Endothelial cell of umbilical vein (primary cell): ENCODE measurements at regions not wholly inside any gene's neighbourhood (a gene's known extent, or its start where the extent isn't known, plus 50 kb on each side); places are given as distances from the start of the nearest gene placed in this dataset.
A peak's percentile ranks its signal among the peaks of the same experiment; 100 is the strongest.

Experiments
- BruUV-seq: library from RNA; stranded (reverse); fragments of 400-500 nt; replicated peaks from 2 replicates; lab custom pipeline; 2021; lab: Mats Ljungman, UMichigan
- CTCF ChIA-PET: fragments of 300-600, 350-600 bp; sonication (Branson Sonifier 250); formaldehyde crosslinking; loops from one replicate; lab custom pipeline; 2021; ENCODE audit warnings: antibody characterized with exemption, inconsistent platforms; lab: Charles Lee
- POLR2A ChIA-PET: fragments of 300-600, 350-600 bp; sonication (Branson Sonifier 250); formaldehyde crosslinking; loops from one replicate; lab custom pipeline; 2021; ENCODE audit warnings: antibody characterized with exemption, inconsistent platforms; lab: Charles Lee
- DNase-seq: peaks from one replicate; pipeline ENCODE4 v3.0.0-alpha.2; 2011; ENCODE audit warnings: low read depth, low spot score
- FAIRE-seq: peaks from 2 replicates; lab custom pipeline; 2011; peaks lifted over from hg19 to GRCh38; lab: Jason Lieb, UNC
- H2AFZ ChIP-seq: 2 replicates; pipeline ENCODE4 v1.6.0; 2012; ENCODE audit warnings: low read depth, low read length, control low read depth, inconsistent platforms
- H3K27ac ChIP-seq: 2 replicates; pipeline ENCODE4 v1.5.1; 2011; ENCODE audit warnings: low read depth, mild to moderate bottlenecking, control low read depth, low read length, moderate library complexity; ENCODE audit not compliant: insufficient read depth
- H3K27me3 ChIP-seq, 2 experiments: 2 replicates each; pipeline versions ENCODE4 v1.6.0 to v1.6.1; 2011; ENCODE audit warnings: low read length in 2 of 2, mixed read lengths in 1 of 2; ENCODE audit not compliant: control insufficient read depth in 2 of 2, insufficient read depth in 2 of 2
- H3K36me3 ChIP-seq, 2 experiments: 2 replicates in 1 of 2; 3 replicates in 1 of 2; pipeline ENCODE4 v1.5.1; 2011; ENCODE audit warnings: low read length in 2 of 2, mild to moderate bottlenecking in 1 of 2, moderate library complexity in 1 of 2; ENCODE audit not compliant: control insufficient read depth in 2 of 2, insufficient read depth in 2 of 2; ENCODE audit errors: extremely low read depth in 1 of 2
- H3K4me1 ChIP-seq: 3 replicates; pipeline ENCODE4 v1.5.1; 2011; ENCODE audit warnings: mild to moderate bottlenecking, low read length; ENCODE audit not compliant: control insufficient read depth, insufficient read depth; ENCODE audit errors: extremely low read depth
- H3K4me2 ChIP-seq: 2 replicates; pipeline ENCODE4 v1.6.1; 2011; ENCODE audit warnings: low read length, control low read depth, mixed read lengths; ENCODE audit not compliant: insufficient read depth
- H3K4me3 ChIP-seq, 3 experiments: fragments of 200-600 bp in 1 of 3; sonication (generic), shearing (Covaris generic) in 1 of 3; replicated peaks in 1 of 3; 2 replicates each; pipeline ENCODE4 v1.5.1; 2011 to 2016; ENCODE audit warnings: control low read depth in 3 of 3, low read length in 3 of 3, mild to moderate bottlenecking in 2 of 3, inconsistent platforms in 1 of 3, low read depth in 1 of 3, moderate library complexity in 1 of 3; ENCODE audit not compliant: insufficient read depth in 1 of 3
- H3K79me2 ChIP-seq: 2 replicates; pipeline ENCODE4 v1.6.0; 2012; ENCODE audit warnings: low read length, inconsistent platforms; ENCODE audit not compliant: control insufficient read depth, insufficient read depth
- H3K9ac ChIP-seq: replicated peaks from 2 replicates; pipeline ENCODE3; 2011; ENCODE audit warnings: low read length, control low read depth; ENCODE audit not compliant: insufficient read depth; ENCODE audit errors: extremely low read depth
- H3K9me1 ChIP-seq: replicated peaks from 3 replicates; pipeline ENCODE4 v1.6.0; 2011; ENCODE audit warnings: mild to moderate bottlenecking, low read length; ENCODE audit not compliant: control insufficient read depth, insufficient read depth; ENCODE audit errors: extremely low read depth
- H3K9me3 ChIP-seq: replicated peaks from 2 replicates; pipeline ENCODE4 v1.5.1; 2012; ENCODE audit warnings: low read length, inconsistent platforms; ENCODE audit not compliant: control insufficient read depth, insufficient read depth
- H4K20me1 ChIP-seq: replicated peaks from 2 replicates; pipeline ENCODE3; 2011; ENCODE audit warnings: mild to moderate bottlenecking, low read length; ENCODE audit not compliant: control insufficient read depth, insufficient read depth; ENCODE audit errors: extremely low read depth
- CTCF ChIP-seq, 2 donors: IDR thresholded peaks; 1 replicate in 1 of 2; 2 replicates in 1 of 2; pipeline ENCODE4 v1.5.1; 2011; ENCODE audit warnings: low read length in 2 of 2, mild to moderate bottlenecking in 2 of 2, moderate library complexity in 2 of 2, control low read depth in 1 of 2, inconsistent platforms in 1 of 2, low read depth in 1 of 2; ENCODE audit not compliant: insufficient read depth in 1 of 2; ENCODE audit errors: extremely low read depth in 1 of 2
- EZH2 ChIP-seq: IDR thresholded peaks from 2 replicates; pipeline ENCODE4 v1.6.1; 2012; ENCODE audit warnings: borderline replicate concordance, low read depth, mild to moderate bottlenecking, moderate library complexity, low read length, inconsistent platforms; ENCODE audit not compliant: severe bottlenecking
- FOS ChIP-seq: IDR thresholded peaks from 2 replicates; pipeline ENCODE4 v1.6.1; 2011; ENCODE audit warnings: mild to moderate bottlenecking, low read length, moderate library complexity, borderline replicate concordance; ENCODE audit not compliant: insufficient read depth
- GATA2 ChIP-seq: IDR thresholded peaks from 2 replicates; pipeline ENCODE4 v1.7.0; 2011; ENCODE audit warnings: low read depth, mild to moderate bottlenecking, moderate library complexity, mixed read lengths, low read length; ENCODE audit not compliant: insufficient read length, insufficient read depth
- JUN ChIP-seq: IDR thresholded peaks from 2 replicates; pipeline ENCODE4 v1.6.1; 2011; ENCODE audit warnings: borderline replicate concordance, low read depth; ENCODE audit not compliant: insufficient read length, insufficient read depth
- MYC ChIP-seq: IDR thresholded peaks from one replicate; pipeline ENCODE4 v1.6.1; 2011; ENCODE audit warnings: mild to moderate bottlenecking, low read depth, low read length
- POLR2A ChIP-seq: IDR thresholded peaks from 2 replicates; pipeline ENCODE4 v1.6.1; 2012; ENCODE audit warnings: low read depth, mild to moderate bottlenecking, control low read depth, low read length
- POLR2AphosphoS5 ChIP-seq: IDR thresholded peaks from 2 replicates; pipeline ENCODE4 v1.6.1; 2012; ENCODE audit warnings: low read depth, mild to moderate bottlenecking, control low read depth, low read length, moderate library complexity; ENCODE audit not compliant: insufficient read depth
- dilution Hi-C: fragments of 300-500 bp; cut with MboI; formaldehyde crosslinking; loops from one replicate; pipeline ENCODE4 v1.15.0; 2019; ENCODE audit warnings: low sequenced_read_pairs; ENCODE audit not compliant: extremely low pct_ligation_motif_present
- intact Hi-C: fragments of 100-400 bp; cut with micrococcal nuclease; formaldehyde crosslinking; loops from one replicate; pipeline ENCODE4 v1.10.0; 2022
- TF ChIP-seq, protein P1 (sequence below): IDR thresholded peaks from 2 replicates; pipeline ENCODE4 v1.6.1; 2011; ENCODE audit not compliant: insufficient read depth, insufficient read length

- H3K27me3 ChIP-seq, result peaks cover 0 to 4% of the 10 kb centered on the region in 2 experiments
- H3K9ac ChIP-seq, result peak overlapping the region; percentile 47
- H3K4me2 ChIP-seq, result peak overlapping the region; percentile 79
- peak; percentile 83 for DNase-seq
- no peaks in the 10 kb centered on the region for H3K9me1 ChIP-seq
- BruUV-seq, result no TSS peak
- intact Hi-C loops, result loop anchor here (1.0 to 5.0 kb wide), 9 partner anchors 11 to 706 kb away; partner anchors contain the start of gene POM121L2
- H3K79me2 ChIP-seq, result no peaks in the 10 kb centered on the region
- peak overlapping the region; percentile 37 for H3K27ac ChIP-seq
- TF ChIP-seq EZH2, result no peak
- TF ChIP-seq CTCF (IDR thresholded peaks at IDR 0.05; ENCODE audit: extremely low read depth in 1 of 2, insufficient read depth in 1 of 2, low read depth in 1 of 2, low read length in 2 of 2), result peak; percentile 54 to 55
- peak overlapping the region; percentile 77 for H2AFZ ChIP-seq
- FAIRE-seq, result peak; percentile 87
- CTCF ChIA-PET, result interaction anchor here (1.4 to 2.1 kb wide), 5 partner anchors 11 to 607 kb away, joined by 7 to 22 read pairs (median 10); no protein-coding TSS in a partner anchor
- POLR2A ChIA-PET, result no interaction called here
- dilution Hi-C loops, result no loop called here
- H4K20me1 ChIP-seq, result no peaks in the 10 kb centered on the region
- no peaks in the 10 kb centered on the region for H3K4me1 ChIP-seq
- no peaks in the 10 kb centered on the region for H3K36me3 ChIP-seq
- H3K9me3 ChIP-seq, result no peaks in the 10 kb centered on the region
- peak overlapping the region; percentile 59 to 80 (median 66) for H3K4me3 ChIP-seq
These were observed 58.5 kb upstream of the PRSS16 start for GRCh38 chr6:27188885-27189418.

GRCh38 chr6:27190126-27190525 is 57.4 kb upstream of the PRSS16 start:
- DNase-seq (no peak), FAIRE-seq (no peak)
- Histone ChIP-seq H3K4me3 (no peak overlapping the region), H3K9me3 (no peaks in the 10 kb centered on the region), H3K4me2 (no peak overlapping the region), H3K36me3 (no peaks in the 10 kb centered on the region), H3K27ac (no peak overlapping the region), H3K79me2 (no peaks in the 10 kb centered on the region), H3K9me1 (no peaks in the 10 kb centered on the region), H4K20me1 (no peaks in the 10 kb centered on the region), H3K4me1 (no peaks in the 10 kb centered on the region), H2AFZ (no peak overlapping the region), H3K9ac (no peak overlapping the region), H3K27me3 (peaks cover 0 to 1% of the 10 kb centered on the region in 2 experiments)
- CTCF ChIA-PET, result interaction anchor here (1.1 to 1.4 kb wide), 4 partner anchors 420 to 706 kb away, joined by 3 to 5 read pairs (median 4); no protein-coding TSS in a partner anchor
- POLR2A ChIA-PET, result no interaction called here
- dilution Hi-C loops, result no loop called here
- BruUV-seq, result no TSS peak
- TF ChIP-seq JUN, result no peak
- TF ChIP-seq POLR2A, result no peak
- TF ChIP-seq POLR2AphosphoS5, result no peak
- TF ChIP-seq, protein P1, sequence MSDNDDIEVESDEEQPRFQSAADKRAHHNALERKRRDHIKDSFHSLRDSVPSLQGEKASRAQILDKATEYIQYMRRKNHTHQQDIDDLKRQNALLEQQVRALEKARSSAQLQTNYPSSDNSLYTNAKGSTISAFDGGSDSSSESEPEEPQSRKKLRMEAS, result no peak
- no peak for TF ChIP-seq FOS
- TF ChIP-seq MYC, result no peak
- no peak for TF ChIP-seq CTCF (IDR thresholded peaks at IDR 0.05; ENCODE audit: extremely low read depth in 1 of 2, insufficient read depth in 1 of 2, low read depth in 1 of 2, low read length in 2 of 2)
- no peak for TF ChIP-seq EZH2
- TF ChIP-seq GATA2, result no peak
- intact Hi-C loops, result no loop called here
